Chondrocyte (in vitro differentiated cells): ENCODE measurements at regions not wholly inside any gene's neighbourhood (a gene's known extent, or its start where the extent isn't known, plus 50 kb on each side); places are given as distances from the start of the nearest gene placed in this dataset.

Source experiments
- DNase-seq: peaks from one replicate; pipeline ENCODE4 v3.0.0; 2021; ENCODE audit warnings: mixed read lengths, low spot score
- H3K27ac Mint-ChIP-seq: one replicate; pipeline ENCODE4 v1.8.0; 2021; ENCODE audit warnings: mild to moderate bottlenecking, moderate library complexity, mixed read lengths; ENCODE audit not compliant: unreplicated experiment
- H3K27me3 Mint-ChIP-seq: 2 replicates; pipeline ENCODE4 v1.8.0; 2021; ENCODE audit warnings: low read depth, mixed read lengths
- H3K36me3 Mint-ChIP-seq: 2 replicates; pipeline ENCODE4 v1.8.0; 2021; ENCODE audit warnings: low read depth, mixed read lengths
- H3K4me1 Mint-ChIP-seq: 2 replicates; pipeline ENCODE4 v1.8.0; 2021; ENCODE audit warnings: low read depth, mild to moderate bottlenecking, mixed read lengths
- H3K4me3 Mint-ChIP-seq: one replicate; pipeline ENCODE4 v1.8.0; 2021; ENCODE audit warnings: mild to moderate bottlenecking, moderate library complexity, mixed read lengths; ENCODE audit not compliant: unreplicated experiment
- H3K9me3 Mint-ChIP-seq: 2 replicates; pipeline ENCODE4 v1.8.0; 2021; ENCODE audit warnings: low read depth, mixed read lengths
- TF ChIP-seq, protein P1 (sequence below): fragments of 200-600 bp; sonication (generic); IDR thresholded peaks from 2 replicates; pipeline ENCODE4 v1.5.0; 2021; ENCODE audit warnings: antibody characterized with exemption, mild to moderate bottlenecking, moderate library complexity

DNA sequence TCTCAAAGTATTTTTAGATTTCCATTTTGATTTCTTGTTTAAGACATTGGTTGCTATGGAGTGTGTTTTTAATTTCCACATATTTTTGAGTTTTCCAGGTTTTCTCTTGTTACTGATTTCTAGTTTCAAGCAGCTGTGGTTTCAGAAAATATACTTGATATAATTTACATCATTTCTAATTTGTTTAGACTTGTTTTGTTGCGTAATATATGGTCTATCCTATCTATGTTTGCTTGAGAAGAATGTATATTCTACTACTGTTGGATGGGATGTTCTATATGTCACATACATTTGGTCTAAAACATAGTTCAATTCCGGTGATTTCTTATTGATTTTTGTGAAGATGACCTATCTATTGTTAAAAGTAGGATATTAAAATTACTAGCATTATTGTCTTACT is 170.5 kb upstream of the EMCN start:
- no peak for DNase-seq
- H3K27me3 Mint-ChIP-seq, result peaks cover 1% of the 10 kb centered on the region
- TF ChIP-seq, protein P1, sequence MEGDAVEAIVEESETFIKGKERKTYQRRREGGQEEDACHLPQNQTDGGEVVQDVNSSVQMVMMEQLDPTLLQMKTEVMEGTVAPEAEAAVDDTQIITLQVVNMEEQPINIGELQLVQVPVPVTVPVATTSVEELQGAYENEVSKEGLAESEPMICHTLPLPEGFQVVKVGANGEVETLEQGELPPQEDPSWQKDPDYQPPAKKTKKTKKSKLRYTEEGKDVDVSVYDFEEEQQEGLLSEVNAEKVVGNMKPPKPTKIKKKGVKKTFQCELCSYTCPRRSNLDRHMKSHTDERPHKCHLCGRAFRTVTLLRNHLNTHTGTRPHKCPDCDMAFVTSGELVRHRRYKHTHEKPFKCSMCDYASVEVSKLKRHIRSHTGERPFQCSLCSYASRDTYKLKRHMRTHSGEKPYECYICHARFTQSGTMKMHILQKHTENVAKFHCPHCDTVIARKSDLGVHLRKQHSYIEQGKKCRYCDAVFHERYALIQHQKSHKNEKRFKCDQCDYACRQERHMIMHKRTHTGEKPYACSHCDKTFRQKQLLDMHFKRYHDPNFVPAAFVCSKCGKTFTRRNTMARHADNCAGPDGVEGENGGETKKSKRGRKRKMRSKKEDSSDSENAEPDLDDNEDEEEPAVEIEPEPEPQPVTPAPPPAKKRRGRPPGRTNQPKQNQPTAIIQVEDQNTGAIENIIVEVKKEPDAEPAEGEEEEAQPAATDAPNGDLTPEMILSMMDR, result no peak
- H3K36me3 Mint-ChIP-seq, result peaks cover 2% of the 10 kb centered on the region
- no peaks in the 10 kb centered on the region for H3K4me1 Mint-ChIP-seq
- no peak overlapping the region for H3K4me3 Mint-ChIP-seq
- peaks cover 9% of the 10 kb centered on the region for H3K9me3 Mint-ChIP-seq
- H3K27ac Mint-ChIP-seq, result no peak overlapping the region

DNA sequence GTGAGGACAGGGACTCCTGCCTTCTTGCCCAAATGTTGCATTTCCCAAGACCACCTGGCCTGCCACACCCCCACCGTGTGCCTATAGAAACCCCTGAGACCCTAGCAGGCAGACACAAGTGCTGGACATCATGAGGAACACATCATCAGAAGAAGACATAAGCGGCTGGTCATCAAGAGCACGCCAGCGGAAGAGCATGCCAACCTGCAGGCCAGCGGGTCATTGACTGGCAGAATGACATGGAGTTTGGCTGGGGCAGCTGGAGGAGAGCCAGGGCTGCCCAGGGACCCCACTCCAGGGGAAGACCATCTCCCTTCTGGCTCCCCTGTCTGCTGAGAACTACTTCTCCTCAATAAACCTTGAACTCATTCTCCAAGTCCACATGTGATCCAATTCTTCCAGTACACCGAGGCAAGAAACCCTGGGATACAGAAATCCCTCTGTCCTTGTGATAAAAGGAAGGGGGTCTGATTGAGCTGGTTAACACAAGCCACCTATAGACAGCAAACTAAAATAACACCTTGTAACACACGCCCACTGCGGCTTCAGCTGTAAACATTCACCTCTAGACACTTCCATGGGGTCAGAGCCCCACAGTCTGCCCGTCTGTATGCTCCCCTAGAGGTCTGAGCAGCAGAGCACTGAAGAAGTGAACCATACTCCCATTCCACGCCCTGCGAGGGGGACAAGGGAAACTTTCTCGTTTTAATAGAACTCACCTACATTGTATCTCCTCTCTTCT is 164.8 kb upstream of the EMCN start:
- DNase-seq, result no peak
- Mint-ChIP-seq H3K4me1 (no peaks in the 10 kb centered on the region), H3K36me3 (peaks cover 2% of the 10 kb centered on the region), H3K27ac (no peak overlapping the region), H3K9me3 (peaks cover 9% of the 10 kb centered on the region), H3K4me3 (no peak overlapping the region), H3K27me3 (peaks cover 1% of the 10 kb centered on the region)
- TF ChIP-seq, protein P1, result no peak

DNA sequence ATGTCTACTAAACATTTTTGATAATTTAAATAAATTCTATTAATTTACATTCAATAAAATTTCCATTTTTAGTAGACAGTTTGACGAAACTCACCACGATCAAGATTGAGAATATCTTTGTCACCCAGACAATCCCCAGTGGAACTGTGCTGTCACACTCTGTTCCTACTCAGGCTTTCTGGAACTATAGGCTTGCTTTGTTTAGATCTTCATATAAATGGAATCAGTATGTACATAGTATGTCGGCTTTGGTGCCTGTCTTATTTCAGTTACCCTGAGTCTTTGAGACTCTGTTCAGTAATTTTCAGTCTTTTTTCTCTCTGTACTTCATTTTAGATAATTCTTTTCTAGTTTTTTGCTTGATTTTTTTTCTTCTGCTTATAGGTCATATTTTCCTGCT is 163.5 kb upstream of the EMCN start:
- Mint-ChIP-seq H3K4me3 (no peak overlapping the region), H3K27ac (no peak overlapping the region), H3K36me3 (peaks cover 2% of the 10 kb centered on the region), H3K27me3 (no peaks in the 10 kb centered on the region), H3K4me1 (no peaks in the 10 kb centered on the region), H3K9me3 (peaks cover 9% of the 10 kb centered on the region)
- no peak for DNase-seq
- TF ChIP-seq, protein P1, result no peak

DNA sequence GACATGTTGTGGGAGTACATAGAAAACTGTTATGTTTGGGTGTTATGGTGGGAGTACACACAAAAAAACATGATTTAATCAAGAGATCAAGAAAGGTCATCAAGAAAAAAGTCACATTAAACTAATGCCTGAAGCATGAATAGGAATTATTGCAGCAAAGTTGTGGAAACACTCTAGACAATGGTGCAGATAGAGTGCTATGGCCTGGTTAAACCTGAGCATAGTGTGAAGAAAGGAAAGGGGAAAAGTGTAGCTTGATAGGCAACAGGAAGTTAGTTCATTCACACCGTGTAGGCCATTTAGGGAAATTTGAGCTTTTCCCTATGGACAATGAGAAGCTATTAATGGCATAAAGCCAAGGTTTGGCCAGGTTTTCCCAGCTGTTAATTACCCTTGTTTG is 162.1 kb upstream of the EMCN start:
- Mint-ChIP-seq H3K27ac (no peak overlapping the region), H3K4me1 (no peaks in the 10 kb centered on the region), H3K9me3 (peaks cover 6% of the 10 kb centered on the region), H3K4me3 (no peak overlapping the region), H3K27me3 (no peaks in the 10 kb centered on the region), H3K36me3 (peaks cover 2% of the 10 kb centered on the region)
- TF ChIP-seq, protein P1, result no peak
- DNase-seq, result no peak

DNA sequence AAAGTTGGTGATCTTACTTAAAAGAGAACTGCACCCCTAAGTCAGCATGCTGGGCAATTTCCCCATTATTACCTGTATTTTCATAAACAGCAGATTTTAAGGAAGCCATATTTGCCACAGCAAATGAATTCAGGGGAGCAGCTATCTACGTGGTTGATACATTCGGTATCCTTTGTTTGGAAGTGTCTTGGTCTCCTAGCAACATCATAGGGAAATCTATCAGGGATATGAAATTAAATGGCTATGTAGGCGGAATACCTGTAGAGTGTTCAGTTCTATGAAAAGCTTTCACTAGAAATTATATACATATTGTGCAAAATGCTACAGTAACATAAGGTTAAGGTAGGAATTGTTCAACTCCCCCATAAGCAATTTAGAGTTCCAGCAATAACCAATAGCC is 157.2 kb upstream of the EMCN start:
- H3K4me3 Mint-ChIP-seq, result no peak overlapping the region
- TF ChIP-seq, protein P1, result no peak
- H3K4me1 Mint-ChIP-seq, result no peaks in the 10 kb centered on the region
- no peak for DNase-seq
- no peak overlapping the region for H3K27ac Mint-ChIP-seq
- H3K9me3 Mint-ChIP-seq, result no peaks in the 10 kb centered on the region
- H3K27me3 Mint-ChIP-seq, result peaks cover 4% of the 10 kb centered on the region
- H3K36me3 Mint-ChIP-seq, result no peaks in the 10 kb centered on the region
